HepG2 (cell line): ENCODE measurements at regions not wholly inside any gene's neighbourhood (a gene's known extent, or its start where the extent isn't known, plus 50 kb on each side); places are given as distances from the start of the nearest gene placed in this dataset.

Source experiments
- ATAC-seq: fragments of 200-7000 bp; cut with Tn5 transposase; 3 replicates; pipeline ENCODE4 v1.9.1; 2020; ENCODE audit warnings: mild to moderate bottlenecking, moderate library complexity
- BruUV-seq: library from RNA; stranded (reverse); fragments of 400-500 nt; replicated peaks from 2 replicates; lab custom pipeline; 2021; lab: Mats Ljungman, UMichigan
- CTCF ChIA-PET: fragments of 300-600 bp; formaldehyde crosslinking; extraction: SDS; loops from one replicate; lab custom pipeline; 2021; ENCODE audit warnings: low total read pairs, inconsistent platforms, low intra/inter-chr PET ratio; lab: Yijun Ruan, JAX
- POLR2A ChIA-PET: fragments of 350-600 bp; sonication (Branson Sonifier 250); formaldehyde crosslinking; loops from one replicate; lab custom pipeline; 2020; ENCODE audit warnings: antibody characterized with exemption, inconsistent platforms; lab: Yijun Ruan, JAX
- DNase-seq: peaks from one replicate; pipeline ENCODE4 v3.0.0-alpha.2; 2015; ENCODE audit warnings: low spot score
- FAIRE-seq: peaks from 3 replicates; lab custom pipeline; 2011; peaks lifted over from hg19 to GRCh38; lab: Jason Lieb, UNC
- H2AFZ ChIP-seq: one replicate; pipeline ENCODE4 v1.6.1; 2011; ENCODE audit warnings: low read length, inconsistent platforms
- H3K27ac ChIP-seq: fragments of 300-600 bp; 3 replicates; pipeline ENCODE4 v1.8.0; 2011; ENCODE audit warnings: mixed run types, mild to moderate bottlenecking, mixed read lengths, low read length, inconsistent platforms; ENCODE audit not compliant: insufficient read depth; ENCODE audit errors: extremely low read length
- H3K27me3 ChIP-seq, 2 experiments: fragments of 200-600 bp in 1 of 2; 2 replicates in 1 of 2; 3 replicates in 1 of 2; pipeline versions ENCODE4 v1.6.0 to v1.8.0; 2011; ENCODE audit warnings: low read length in 2 of 2, mild to moderate bottlenecking in 2 of 2, moderate library complexity in 2 of 2, inconsistent platforms in 1 of 2; ENCODE audit not compliant: insufficient read depth in 2 of 2, control insufficient read depth in 1 of 2
- H3K36me3 ChIP-seq, 2 experiments: fragments of 200-600 bp in 1 of 2; replicated peaks in 1 of 2; 2 replicates in 1 of 2; 3 replicates in 1 of 2; pipeline versions ENCODE4 v1.5.1 to v1.8.0; 2011; ENCODE audit warnings: low read length in 2 of 2, inconsistent platforms in 1 of 2; ENCODE audit not compliant: insufficient read depth in 2 of 2, control insufficient read depth in 1 of 2
- H3K4me1 ChIP-seq: 2 replicates; pipeline ENCODE4 v1.5.1; 2012; ENCODE audit warnings: low read length, inconsistent platforms; ENCODE audit not compliant: insufficient read depth
- H3K4me2 ChIP-seq: 2 replicates; pipeline ENCODE4 v1.6.0; 2011; ENCODE audit warnings: low read depth, low read length, inconsistent platforms
- H3K4me3 ChIP-seq, 3 experiments: fragments of 200-600 bp in 1 of 3; sonication (generic), shearing (Covaris generic) in 1 of 3; replicated peaks in 1 of 3; 2 replicates each; pipeline ENCODE4 v1.5.1; 2011 to 2016; ENCODE audit warnings: low read length in 3 of 3, inconsistent platforms in 2 of 3, low read depth in 2 of 3, mild to moderate bottlenecking in 2 of 3, control low read depth in 1 of 3, mixed read lengths in 1 of 3; ENCODE audit not compliant: insufficient read depth in 1 of 3
- H3K79me2 ChIP-seq: one replicate; pipeline ENCODE4 v1.6.1; 2011; ENCODE audit warnings: low read length, inconsistent platforms; ENCODE audit not compliant: insufficient read depth
- H3K9ac ChIP-seq: 2 replicates; pipeline ENCODE4 v1.6.0; 2011; ENCODE audit warnings: mild to moderate bottlenecking, low read depth, low read length, inconsistent platforms; ENCODE audit not compliant: insufficient read depth
- H3K9me3 ChIP-seq: 2 replicates; pipeline ENCODE4 v1.5.1; 2012; ENCODE audit warnings: mild to moderate bottlenecking, low read length
- H4K20me1 ChIP-seq: 2 replicates; pipeline ENCODE4 v1.6.0; 2011; ENCODE audit warnings: inconsistent platforms, mild to moderate bottlenecking, low read length, moderate library complexity; ENCODE audit not compliant: insufficient read depth
- HNRNPUL1 ChIP-seq: fragments of 200-400 bp; formaldehyde crosslinking; IDR thresholded peaks from 2 replicates; pipeline ENCODE4 v1.6.1; 2017; ENCODE audit warnings: low read depth, mild to moderate bottlenecking, low read length, moderate library complexity
- KDM3A ChIP-seq: IDR thresholded peaks from 2 replicates; pipeline ENCODE4 v1.6.1; 2018; ENCODE audit warnings: low read depth, missing compliant biosample characterization
- KLF16 ChIP-seq, 2 experiments: sonication (generic) in 1 of 2; formaldehyde crosslinking in 1 of 2; IDR thresholded peaks; 2 replicates each; pipeline versions ENCODE4 v1.6.1 to v1.8.0; 2016 to 2023; ENCODE audit warnings: missing genetic modification reagents in 2 of 2, missing compliant biosample characterization in 1 of 2
- NCOA1 ChIP-seq: sonication (generic); formaldehyde crosslinking; IDR thresholded peaks from 2 replicates; pipeline ENCODE4 v1.9.0; 2021; ENCODE audit warnings: missing genetic modification reagents
- ONECUT2 ChIP-seq: sonication (generic); formaldehyde crosslinking; IDR thresholded peaks from 2 replicates; pipeline ENCODE4 v1.4.0; 2020; ENCODE audit warnings: missing genetic modification reagents
- SIN3B ChIP-seq: fragments of 150-350 bp; IDR thresholded peaks from 2 replicates; pipeline ENCODE4 v1.6.1; 2014; ENCODE audit warnings: low read length
- ZBTB46 ChIP-seq: sonication (generic); formaldehyde crosslinking; IDR thresholded peaks from 2 replicates; pipeline ENCODE4 v1.4.0; 2020; ENCODE audit warnings: mild to moderate bottlenecking, missing genetic modification reagents, borderline replicate concordance
- WGBS: methylation state at CpG from one replicate; pipeline ENCODE4 v1.1.6; 2017; ENCODE audit warnings: low lambda C conversion rate; 5-methylcytosine and 5-hydroxymethylcytosine counted together
- in situ Hi-C: cut with HindIII; loops from 2 replicates; pipeline ENCODE4 v1.10.0; 2017; ENCODE audit warnings: low pct_unique_long_range_greater_than_20kb; ENCODE audit not compliant: extremely low pct_ligation_motif_present
- intact Hi-C: fragments of 100-400 bp; cut with micrococcal nuclease; formaldehyde crosslinking; loops from one replicate; pipeline ENCODE4 v1.10.0; 2022; ENCODE audit not compliant: unreplicated experiment

GRCh38 chr6:159117046-159117445, 52.2 kb upstream of the FNDC1 start:
- no peak for TF ChIP-seq NCOA1 (CRISPR knock-in tag)
- no peak for TF ChIP-seq HNRNPUL1
- TF ChIP-seq ZBTB46 (CRISPR knock-in tag) = no peak
- no peak for TF ChIP-seq SIN3B
- DNase-seq (no peak), FAIRE-seq (no peak), ATAC-seq (no peak)
- Histone ChIP-seq H2AFZ (no peak overlapping the region), H3K9ac (no peak overlapping the region), H3K79me2 (no peaks in the 10 kb centered on the region), H3K36me3 (no peaks in the 10 kb centered on the region), H3K27ac (no peak overlapping the region), H3K4me2 (no peak overlapping the region), H3K27me3 (peaks cover 2 to 40% of the 10 kb centered on the region in 2 experiments; a peak in 3 of 5 replicates), H3K9me3 (no peaks in the 10 kb centered on the region), H3K4me1 (no peaks in the 10 kb centered on the region), H4K20me1 (no peaks in the 10 kb centered on the region), H3K4me3 (no peak overlapping the region)
- in situ Hi-C loops (loop anchor here (25.0 kb wide), 1 partner anchor 405 kb away; no protein-coding TSS in a partner anchor), intact Hi-C loops (no loop called here)
- ChIA-PET CTCF (no interaction called here), POLR2A (no interaction called here)
- WGBS = 7% methylated on average over 3 of the region's 3 CpGs
- no TSS peak for BruUV-seq

- Histone ChIP-seq H3K4me3 (no peak overlapping the region), H3K27ac (no peak overlapping the region)
- TF ChIP-seq KDM3A (CRISPR knock-in tag) (no peak), ONECUT2 (CRISPR knock-in tag) (no peak), KLF16 (CRISPR knock-in tag; IDR thresholded peaks at IDR 0.05) (no peak)
- TF ChIP-seq, all 625 proteins: peak for 0
- no peaks in the 10 kb centered on the region for H3K9me3 ChIP-seq
- CTCF ChIA-PET = no interaction called here
- no peak for ATAC-seq
- WGBS = 20% methylated on average over 5 of the region's 5 CpGs
- H3K27me3 ChIP-seq = peaks cover 2 to 36% of the 10 kb centered on the region in 2 experiments; a peak in 3 of 5 replicates
- H3K4me2 ChIP-seq = no peak overlapping the region
- in situ Hi-C loops (loop anchor here (25.0 kb wide), 1 partner anchor 404 kb away; no protein-coding TSS in a partner anchor), intact Hi-C loops (no loop called here)
- H3K79me2 ChIP-seq = no peaks in the 10 kb centered on the region
- no peak overlapping the region for H2AFZ ChIP-seq
- no peaks in the 10 kb centered on the region for H4K20me1 ChIP-seq
- no peak overlapping the region for H3K9ac ChIP-seq
- BruUV-seq = no TSS peak
- DNase-seq = no peak
- POLR2A ChIA-PET = no interaction called here
- no peaks in the 10 kb centered on the region for H3K36me3 ChIP-seq
- no peaks in the 10 kb centered on the region for H3K4me1 ChIP-seq
- FAIRE-seq = no peak
Measured at GRCh38 chr6:159116343-159116742, 52.9 kb upstream of the FNDC1 start.
